SK-N-SH (cell line): ENCODE measurements at regions not wholly inside any gene's neighbourhood (a gene's known extent, or its start where the extent isn't known, plus 50 kb on each side); places are given as distances from the start of the nearest gene placed in this dataset.
"Not testable (repeated sequence)": the region's sequence is repeated elsewhere in the genome, so short reads cannot be mapped to it uniquely, and the experiment has no call there.

Experiments used
- CTCF ChIA-PET: fragments of 300-600, 350-600 bp; formaldehyde crosslinking; extraction: SDS; loops from one replicate; lab custom pipeline; 2021; lab: Yijun Ruan, JAX
- POLR2A ChIA-PET: fragments of 350-600 bp; sonication (Branson Sonifier 250); formaldehyde crosslinking; extraction: SDS; loops from one replicate; lab custom pipeline; 2020; ENCODE audit warnings: antibody characterized with exemption, inconsistent platforms; lab: Yijun Ruan, JAX
- DNase-seq: peaks from one replicate; pipeline ENCODE4 v3.0.0; 2012
- H2AFZ ChIP-seq: fragments of 200-600 bp; sonication (generic); 2 replicates; pipeline ENCODE4 v1.8.1; 2016; ENCODE audit warnings: antibody characterized with exemption, mild to moderate bottlenecking, low read depth
- H3F3A ChIP-seq: fragments of 200-600 bp; sonication (generic); replicated peaks from 2 replicates; pipeline ENCODE3; 2016; ENCODE audit warnings: antibody characterized with exemption, mild to moderate bottlenecking; ENCODE audit not compliant: insufficient read depth
- H3K27ac ChIP-seq, 2 experiments: fragments of 200-500 bp in 1 of 2; fragments of 200-600 bp in 1 of 2; sonication (Bioruptor generic) in 1 of 2; sonication (generic), shearing (Covaris generic) in 1 of 2; 2 replicates each; pipeline versions ENCODE4 v1.5.1 to v1.6.1; 2014 to 2016; ENCODE audit warnings: low read depth in 2 of 2, inconsistent platforms in 1 of 2, low read length in 1 of 2, mild to moderate bottlenecking in 1 of 2, mixed read lengths in 1 of 2
- H3K27me3 ChIP-seq: fragments of 200-600 bp; sonication (generic), shearing (Covaris generic); 2 replicates; pipeline ENCODE4 v1.6.1; 2016; ENCODE audit warnings: mixed run types; ENCODE audit not compliant: insufficient read depth
- H3K36me3 ChIP-seq, 2 experiments: fragments of 200-500 bp in 1 of 2; fragments of 200-600 bp in 1 of 2; sonication (Bioruptor generic) in 1 of 2; sonication (generic) in 1 of 2; replicated peaks in 1 of 2; 2 replicates each; pipeline versions ENCODE3 to v1.5.1; 2014 to 2016; ENCODE audit warnings: low read length in 1 of 2, mild to moderate bottlenecking in 1 of 2; ENCODE audit not compliant: insufficient read depth in 2 of 2, control insufficient read depth in 1 of 2
- H3K4me1 ChIP-seq, 2 experiments: fragments of 200-500 bp in 1 of 2; fragments of 200-600 bp in 1 of 2; sonication (Bioruptor generic) in 1 of 2; sonication (generic), shearing (Covaris generic) in 1 of 2; 2 replicates each; pipeline versions ENCODE4 v1.5.1 to v1.6.1; 2014 to 2016; ENCODE audit warnings: low read depth in 1 of 2, low read length in 1 of 2, mixed run types in 1 of 2; ENCODE audit not compliant: insufficient read depth in 2 of 2, control insufficient read depth in 1 of 2
- H3K4me2 ChIP-seq: fragments of 200-600 bp; sonication (generic), shearing (Covaris generic); 2 replicates; pipeline ENCODE4 v1.6.1; 2017; ENCODE audit warnings: mixed run types
- H3K4me3 ChIP-seq, 2 experiments: fragments of 200-500 bp in 1 of 2; fragments of 200-600 bp in 1 of 2; sonication (Bioruptor generic) in 1 of 2; sonication (generic), shearing (Covaris generic) in 1 of 2; 2 replicates each; pipeline versions ENCODE4 v1.5.1 to v1.8.1; 2014 to 2016; ENCODE audit warnings: low read depth in 2 of 2, inconsistent platforms in 1 of 2, low read length in 1 of 2, mild to moderate bottlenecking in 1 of 2, mixed read lengths in 1 of 2, moderate library complexity in 1 of 2
- H3K79me2 ChIP-seq: fragments of 200-600 bp; sonication (generic); 2 replicates; pipeline ENCODE4 v1.8.1; 2017; ENCODE audit warnings: mild to moderate bottlenecking; ENCODE audit not compliant: insufficient read depth
- H3K9ac ChIP-seq: fragments of 200-600 bp; sonication (generic); 2 replicates; pipeline ENCODE4 v1.6.1; 2017; ENCODE audit warnings: mixed run types
- H3K9me2 ChIP-seq: fragments of 200-600 bp; sonication (generic); 2 replicates; pipeline ENCODE4 v1.6.1; 2017; ENCODE audit warnings: mixed run types
- H3K9me3 ChIP-seq: fragments of 200-600 bp; sonication (generic); 2 replicates; pipeline ENCODE4 v1.6.1; 2017; ENCODE audit warnings: mixed run types, mild to moderate bottlenecking, moderate library complexity
- H4K20me1 ChIP-seq: fragments of 200-600 bp; sonication (generic); 2 replicates; pipeline ENCODE4 v1.6.1; 2017; ENCODE audit warnings: mild to moderate bottlenecking, mixed run types; ENCODE audit not compliant: insufficient read depth
- CHD2 ChIP-seq: fragments of 150-350 bp; IDR thresholded peaks from 2 replicates; pipeline ENCODE4 v1.6.1; 2018; ENCODE audit warnings: low read length; ENCODE audit not compliant: partially characterized antibody
- CTCF ChIP-seq: fragments of 200-600 bp; sonication (generic); IDR thresholded peaks from 2 replicates; pipeline ENCODE4 v1.6.1; 2017; ENCODE audit warnings: antibody characterized with exemption, mild to moderate bottlenecking, moderate library complexity
- ELF1 ChIP-seq: IDR thresholded peaks from 2 replicates; pipeline ENCODE4 v1.4.0; 2012
- EP300 ChIP-seq, 2 experiments: IDR thresholded peaks; 2 replicates each; pipeline versions ENCODE4 v1.4.0 to v1.6.1; 2012; ENCODE audit warnings: borderline replicate concordance in 1 of 2, low read depth in 1 of 2, low read length in 1 of 2
- GABPA ChIP-seq: IDR thresholded peaks from 2 replicates; pipeline ENCODE4 v1.4.0; 2012; ENCODE audit warnings: low read depth, mild to moderate bottlenecking
- IRF3 ChIP-seq: fragments of 150-350 bp; IDR thresholded peaks from 2 replicates; pipeline ENCODE4 v1.6.1; 2016; ENCODE audit warnings: mild to moderate bottlenecking, low read depth, low read length
- JUND ChIP-seq: IDR thresholded peaks from 2 replicates; pipeline ENCODE4 v1.4.0; 2012
- MAX ChIP-seq: IDR thresholded peaks from 2 replicates; pipeline ENCODE4 v1.4.0; 2012; ENCODE audit warnings: low read depth
- MEF2A ChIP-seq: IDR thresholded peaks from 2 replicates; pipeline ENCODE4 v1.4.0; 2012; ENCODE audit warnings: low read depth, borderline replicate concordance
- RAD21 ChIP-seq: IDR thresholded peaks from 2 replicates; pipeline ENCODE4 v1.6.1; 2012; ENCODE audit warnings: mild to moderate bottlenecking, low read length
- RCOR1 ChIP-seq: fragments of 150-350 bp; IDR thresholded peaks from 2 replicates; pipeline ENCODE4 v1.6.1; 2017; ENCODE audit warnings: antibody characterized with exemption, low read length
- RFX5 ChIP-seq: IDR thresholded peaks from 2 replicates; pipeline ENCODE4 v1.6.1; 2012; ENCODE audit warnings: mild to moderate bottlenecking, improper control_type of control experiment, low read length
- RXRA ChIP-seq: IDR thresholded peaks from 2 replicates; pipeline ENCODE4 v1.4.0; 2012; ENCODE audit warnings: low read depth, mild to moderate bottlenecking, borderline replicate concordance
- SIN3A ChIP-seq: IDR thresholded peaks from 2 replicates; pipeline ENCODE4 v1.6.1; 2012; ENCODE audit warnings: low read depth, mild to moderate bottlenecking, low read length, moderate library complexity, borderline replicate concordance
- TCF12 ChIP-seq: IDR thresholded peaks from 2 replicates; pipeline ENCODE4 v1.4.0; 2012
- WGBS: methylation state at CpG from one replicate; pipeline ENCODE4 v1.1.6; 2017; ENCODE audit warnings: low lambda C conversion rate; 5-methylcytosine and 5-hydroxymethylcytosine counted together

- H3F3A ChIP-seq: no peaks in the 10 kb centered on the region
- no peaks in the 10 kb centered on the region for H3K36me3 ChIP-seq
- H3K9me3 ChIP-seq: no peaks in the 10 kb centered on the region
- no peaks in the 10 kb centered on the region for H3K79me2 ChIP-seq
- ChIA-PET CTCF (no interaction called here), POLR2A (no interaction called here)
- no peaks in the 10 kb centered on the region for H3K4me1 ChIP-seq
- H3K9ac ChIP-seq: no peak overlapping the region
- no peaks in the 10 kb centered on the region for H3K27me3 ChIP-seq
- H3K27ac ChIP-seq: no peak overlapping the region
- H2AFZ ChIP-seq: no peak overlapping the region
- no peak for DNase-seq
- no peak overlapping the region for H3K4me3 ChIP-seq
- TF ChIP-seq GABPA: no peak
- TF ChIP-seq MEF2A: no peak
- TF ChIP-seq MAX: no peak
- TF ChIP-seq ELF1: no peak
- no peak for TF ChIP-seq RFX5
- TF ChIP-seq RCOR1: no peak
- no peak for TF ChIP-seq RAD21
- no peak for TF ChIP-seq IRF3
- TF ChIP-seq CHD2: no peak
- no peak for TF ChIP-seq TCF12
- TF ChIP-seq SIN3A: no peak
- TF ChIP-seq EP300 (IDR thresholded peaks at IDR 0.05; ENCODE audit: borderline replicate concordance in 1 of 2, low read depth in 1 of 2, low read length in 1 of 2): no peak
- TF ChIP-seq RXRA: no peak
- TF ChIP-seq CTCF: no peak
- TF ChIP-seq JUND: no peak
- no peaks in the 10 kb centered on the region for H4K20me1 ChIP-seq
- 30% methylated on average over 6 of the region's 6 CpGs for WGBS
- H3K9me2 ChIP-seq: no peaks in the 10 kb centered on the region
- no peak overlapping the region for H3K4me2 ChIP-seq
Observed at GRCh38 chr6:67431076-67431475, 1204.0 kb upstream of the ADGRB3 start.

GRCh38 chr6:67426686-67427085 is 1208.4 kb upstream of the ADGRB3 start:
- CTCF ChIA-PET, H3K79me2 ChIP-seq, H3K9me3 ChIP-seq: not testable (repeated sequence)

More at GRCh38 chr6:67426686-67427085, 1208.4 kb upstream of the ADGRB3 start:
- H3K4me1 ChIP-seq, H3K4me2 ChIP-seq, H2AFZ ChIP-seq, POLR2A ChIA-PET, DNase-seq, H3K36me3 ChIP-seq, H3K9ac ChIP-seq, H3K4me3 ChIP-seq, H3K9me2 ChIP-seq, H4K20me1 ChIP-seq, H3K27ac ChIP-seq, H3F3A ChIP-seq, H3K27me3 ChIP-seq: not testable (repeated sequence)
- WGBS: 24% methylated on average over 4 of the region's 4 CpGs
